ENCODE measurements at regions not wholly inside any gene's neighbourhood (a gene's known extent, or its start where the extent isn't known, plus 50 kb on each side); places are given as distances from the start of the nearest gene placed in this dataset.

GRCh38 chr22:46098525-46099475 lies 51.5 kb upstream of the PPARA start:
- TF ChIP-seq CTCF (IDR thresholded peaks at IDR 0.05) (no peak), POLR2A (IDR thresholded peaks at IDR 0.05) (no peak), POLR2AphosphoS5 (IDR thresholded peaks at IDR 0.05) (no peak), EP300 (IDR thresholded peaks at IDR 0.05) (no peak)
